Fibroblast of the conjunctiva (primary cell): ENCODE measurements at regions not wholly inside any gene's neighbourhood (a gene's known extent, or its start where the extent isn't known, plus 50 kb on each side); places are given as distances from the start of the nearest gene placed in this dataset.

Experiments
- DNase-seq: peaks from one replicate; pipeline ENCODE4 v3.0.0-alpha.2; 2010; ENCODE audit warnings: low read depth

DNA sequence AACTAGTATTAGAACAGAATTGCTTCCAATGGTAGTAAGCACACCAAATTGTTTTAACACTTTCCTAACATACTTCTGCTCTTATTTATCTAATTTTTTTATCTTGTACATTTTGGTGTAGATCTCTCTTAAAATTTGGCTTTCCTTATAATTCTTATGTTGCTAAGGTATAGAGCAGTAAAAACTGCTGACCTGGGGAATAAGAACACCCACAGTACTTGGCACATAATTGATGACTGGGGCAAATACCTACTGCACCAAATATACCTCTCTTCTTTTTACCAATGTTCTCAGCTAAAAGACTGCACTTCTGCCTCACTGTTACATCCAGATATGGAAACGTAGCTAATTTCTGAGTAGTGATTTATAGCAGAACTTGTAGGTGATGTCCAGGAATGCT lies 642.2 kb downstream of the LIG4 start:
- DNase-seq, result no peak

DNA sequence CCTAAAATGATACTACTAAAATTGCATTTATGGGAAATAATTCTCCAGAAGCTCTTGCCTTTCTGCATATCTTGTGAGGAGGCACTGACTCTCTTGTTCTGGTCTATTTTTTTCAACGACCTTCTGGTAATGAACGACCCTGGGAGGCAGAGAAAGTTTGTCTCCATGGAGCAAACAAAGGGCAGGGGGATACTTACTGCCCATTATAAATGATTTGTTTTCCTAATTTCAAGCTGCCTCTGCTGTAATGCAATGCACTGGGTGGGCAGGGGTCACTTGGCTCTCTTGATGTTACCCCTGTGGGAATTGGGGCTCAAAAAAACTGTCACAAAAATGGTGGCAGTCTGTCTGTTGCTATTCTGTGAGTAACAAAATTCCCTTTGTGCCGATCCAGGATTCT lies 643.2 kb downstream of the LIG4 start:
- DNase-seq, result no peak

DNA sequence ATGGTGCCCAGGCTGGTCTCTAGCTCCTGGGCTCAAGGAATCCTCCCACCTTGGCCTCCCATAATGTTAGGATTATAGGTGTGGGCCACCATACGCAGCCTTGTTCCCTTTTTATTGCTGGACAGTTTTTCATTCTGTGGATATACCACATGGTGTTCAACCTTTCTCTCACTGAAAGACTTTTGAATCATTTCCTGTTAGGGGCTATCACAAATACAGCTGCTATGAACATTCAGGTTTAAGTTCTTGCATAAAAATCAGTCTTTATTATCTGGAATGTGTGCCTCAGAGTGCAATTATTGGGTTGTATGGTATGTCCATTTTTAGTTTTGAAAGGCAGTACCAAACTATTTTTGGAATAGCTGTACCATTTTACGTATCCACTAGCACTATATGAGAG lies 647.2 kb downstream of the LIG4 start:
- DNase-seq, result no peak

DNA sequence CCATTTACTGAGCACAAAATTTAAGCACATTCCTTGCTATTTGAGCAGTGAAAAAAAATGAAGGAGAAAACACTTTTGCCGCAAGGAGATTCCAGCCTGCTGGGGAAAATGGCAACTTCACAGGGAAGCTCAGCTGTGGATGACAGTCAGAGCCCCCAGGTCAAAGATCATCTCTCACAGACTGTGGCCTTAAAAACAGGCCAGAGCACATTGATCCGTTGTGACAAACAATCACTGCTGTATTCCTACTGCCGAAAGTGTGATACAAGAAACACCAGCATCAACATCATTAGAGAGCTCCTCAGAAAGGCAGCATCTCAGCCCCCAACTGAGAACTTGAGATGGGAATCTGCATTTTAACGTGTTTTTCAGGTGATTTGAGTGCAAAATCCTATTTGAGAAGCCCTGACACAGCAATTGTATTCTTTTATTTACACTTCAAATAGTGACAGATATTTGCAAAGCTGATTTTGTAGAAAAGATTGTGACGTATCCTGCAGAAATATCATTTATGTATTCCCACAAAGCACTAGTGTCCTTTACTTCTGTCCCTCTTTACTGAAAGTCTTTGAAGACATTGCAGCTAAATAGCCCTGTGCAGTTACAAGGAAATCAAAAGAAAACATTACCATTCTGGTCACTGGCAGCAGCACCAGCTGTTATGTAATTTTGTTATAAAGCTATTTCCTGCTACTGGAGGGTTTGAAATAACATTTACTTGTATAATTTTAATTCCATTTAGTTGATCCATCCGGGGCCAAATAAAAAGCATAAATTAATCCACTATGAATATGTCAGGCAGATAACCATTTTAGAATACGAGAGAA lies 652.0 kb downstream of the LIG4 start:
- DNase-seq, result no peak

DNA sequence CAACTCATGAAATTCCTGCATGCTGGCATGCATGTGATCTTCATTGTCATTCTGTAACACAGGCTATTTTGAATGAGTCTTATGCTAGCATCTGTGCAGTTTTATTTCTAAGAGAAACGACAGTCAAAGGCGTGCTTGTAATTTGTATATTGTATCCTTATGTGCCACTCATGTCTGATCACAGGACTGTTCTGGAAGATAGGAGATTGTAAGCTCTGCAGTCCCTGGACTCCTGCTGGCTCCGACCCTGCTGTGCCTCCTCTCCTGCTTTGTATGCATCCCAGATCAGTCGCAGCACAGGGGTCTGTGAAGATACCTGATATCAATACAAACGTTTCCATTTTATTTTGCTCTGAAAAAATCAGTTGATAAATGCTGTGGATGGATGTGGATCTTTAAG lies 653.1 kb downstream of the LIG4 start:
- DNase-seq, result no peak

DNA sequence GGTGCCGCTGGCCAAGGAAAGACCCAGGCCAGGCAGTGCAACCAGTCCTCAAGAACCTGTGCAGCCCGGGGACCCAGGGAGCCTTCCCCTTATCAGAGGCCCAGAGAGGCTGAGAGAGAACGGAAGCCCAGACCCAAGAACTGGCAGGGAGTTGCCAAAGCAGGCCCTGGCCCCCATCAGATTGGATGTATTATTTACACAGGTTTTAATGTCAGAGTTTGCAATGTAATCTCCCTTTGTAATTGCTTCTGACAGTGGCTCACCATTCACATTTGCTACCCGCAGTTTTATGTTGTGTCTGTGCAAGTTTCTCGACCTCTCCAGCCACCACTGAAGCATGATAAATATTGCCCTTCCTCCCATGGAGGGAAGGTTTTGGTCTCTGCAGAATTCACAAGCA lies 660.9 kb downstream of the LIG4 start:
- DNase-seq, result no peak

DNA sequence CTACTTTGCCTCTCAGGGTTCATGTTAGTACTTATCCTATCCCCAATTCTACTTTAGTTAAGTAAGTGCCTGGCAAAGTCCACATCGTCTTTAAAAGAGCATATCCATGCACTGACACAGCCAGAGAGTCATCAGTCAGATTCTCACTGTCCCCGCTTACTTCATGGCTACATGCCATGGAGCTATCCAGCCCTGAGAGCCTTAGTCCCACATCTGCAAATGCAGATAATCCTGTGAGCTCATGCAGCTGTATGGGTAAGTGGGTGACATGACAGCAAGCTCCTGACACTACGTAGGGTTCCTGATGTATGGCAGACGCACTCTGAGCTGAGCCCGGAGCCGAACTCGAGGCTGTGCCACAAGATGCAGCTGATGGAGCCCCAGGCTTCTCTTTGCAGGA lies 661.5 kb downstream of the LIG4 start:
- no peak for DNase-seq

DNA sequence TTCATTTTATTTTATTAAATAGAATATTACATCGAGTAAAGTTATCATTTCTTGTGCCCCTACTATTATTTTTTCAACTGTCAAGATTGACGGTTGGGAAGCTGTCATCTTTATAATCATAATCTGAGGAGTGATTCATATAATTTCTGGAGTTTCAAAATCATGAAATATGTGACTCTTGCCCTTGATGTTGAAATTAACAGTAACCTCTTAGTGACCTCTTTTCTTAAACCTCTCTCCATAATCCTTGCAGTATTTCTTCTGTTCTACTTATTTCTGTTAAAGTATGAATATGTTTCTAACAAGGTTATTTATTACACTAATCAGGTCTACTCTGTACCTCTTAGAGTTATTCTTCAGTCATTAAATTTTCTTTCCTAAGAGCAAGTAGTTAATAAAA lies 663.8 kb downstream of the LIG4 start:
- DNase-seq, result no peak

DNA sequence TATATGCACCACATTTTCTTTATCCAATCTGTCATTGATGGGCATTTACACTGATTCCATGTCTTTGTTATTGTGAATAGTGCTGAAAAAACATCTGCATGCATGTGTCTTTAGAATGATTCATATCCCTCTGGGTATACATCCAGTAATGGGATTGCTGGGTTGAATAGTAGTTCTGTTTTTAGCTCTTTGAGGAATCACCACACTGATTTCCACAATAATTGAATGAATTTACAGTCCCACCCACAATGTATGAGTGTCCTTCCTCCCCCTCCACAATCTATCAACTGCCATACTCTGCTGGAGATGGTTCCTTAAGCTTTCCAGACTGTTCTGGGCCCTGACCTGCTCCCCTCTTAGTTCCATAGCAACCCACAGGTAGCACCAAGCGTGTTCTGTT lies 667.0 kb downstream of the LIG4 start:
- no peak for DNase-seq

DNA sequence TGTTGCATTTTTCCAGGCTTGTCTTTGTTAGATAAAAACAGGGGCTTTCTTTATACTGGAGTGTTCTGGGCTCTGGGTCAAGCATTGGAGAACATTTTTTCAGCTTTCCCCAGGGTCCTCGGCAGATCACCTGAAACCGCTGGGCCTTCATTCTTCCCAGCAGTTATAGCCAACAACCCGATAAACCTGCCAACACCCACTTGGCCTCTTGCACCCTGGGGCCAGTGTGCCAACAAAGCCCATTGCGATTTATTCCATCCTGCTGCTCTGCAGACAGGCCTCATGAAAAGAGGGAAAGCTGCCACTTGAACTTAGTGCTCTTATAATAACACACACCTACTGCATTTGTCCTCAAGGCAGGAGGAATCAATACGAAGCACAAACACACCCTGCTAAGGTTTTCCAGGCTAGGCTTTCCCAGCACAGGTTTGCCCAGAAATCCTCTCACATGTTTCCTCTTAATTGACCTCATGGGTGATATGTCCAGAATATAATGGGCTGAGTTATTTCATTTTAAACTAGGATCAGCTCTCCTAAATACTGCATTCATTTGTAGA lies 669.3 kb downstream of the LIG4 start:
- DNase-seq, result no peak

DNA sequence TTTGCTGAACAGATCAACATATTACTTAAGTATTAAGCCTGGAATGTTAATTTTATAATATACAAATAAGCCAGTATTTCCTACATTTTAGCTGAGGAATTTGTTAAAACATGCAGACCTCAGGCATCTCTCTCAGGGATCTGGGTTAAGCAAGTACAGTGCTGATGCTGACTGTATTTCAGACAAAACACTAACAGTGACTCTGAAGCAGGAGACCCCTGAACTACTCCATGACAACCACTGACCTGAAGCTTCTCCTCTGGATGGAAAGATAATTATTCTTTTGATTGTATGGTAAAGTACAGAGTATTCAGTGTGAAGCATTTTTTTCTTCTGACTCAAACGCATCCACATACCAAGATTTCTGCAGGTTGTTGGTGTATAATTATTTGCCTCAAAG lies 680.8 kb downstream of the LIG4 start:
- DNase-seq, result no peak

DNA sequence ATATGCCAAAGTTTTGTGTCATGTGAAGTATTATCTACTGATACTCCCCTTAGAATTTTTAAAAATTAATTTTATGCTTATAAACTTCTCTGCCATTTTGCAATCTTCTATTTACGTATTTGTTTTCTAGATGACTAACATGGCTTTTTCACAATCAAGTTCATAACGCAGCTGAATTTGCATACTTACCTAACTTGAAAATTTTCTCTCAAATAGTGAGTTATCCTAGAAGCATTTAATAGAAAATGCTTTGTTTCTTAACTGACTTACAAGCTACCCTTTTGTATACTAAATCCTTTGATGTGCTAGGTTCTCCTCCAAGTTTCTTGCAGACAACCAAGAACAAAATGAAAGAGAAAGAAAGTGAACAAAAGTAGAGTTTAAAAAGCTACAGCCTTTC lies 683.5 kb downstream of the LIG4 start:
- DNase-seq, result no peak

DNA sequence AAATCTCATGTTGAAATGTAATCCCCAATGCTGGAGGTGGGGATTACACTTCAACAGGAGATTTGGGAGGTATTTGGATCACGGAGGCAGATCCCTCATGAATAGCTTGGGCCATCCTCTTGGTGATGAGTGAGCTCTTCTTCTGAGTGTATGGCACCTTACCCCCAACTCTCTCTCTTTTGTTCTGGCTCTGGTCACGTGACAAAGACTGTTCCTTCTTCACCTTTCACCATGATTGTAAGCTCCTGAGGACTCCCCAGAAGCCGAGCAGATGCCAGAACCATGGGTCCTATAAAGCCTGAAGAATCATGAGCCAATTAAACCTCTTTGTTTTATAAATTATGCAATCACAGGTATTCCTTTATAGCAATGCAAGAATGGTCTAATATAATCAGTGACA lies 684.2 kb downstream of the LIG4 start:
- DNase-seq, result no peak

DNA sequence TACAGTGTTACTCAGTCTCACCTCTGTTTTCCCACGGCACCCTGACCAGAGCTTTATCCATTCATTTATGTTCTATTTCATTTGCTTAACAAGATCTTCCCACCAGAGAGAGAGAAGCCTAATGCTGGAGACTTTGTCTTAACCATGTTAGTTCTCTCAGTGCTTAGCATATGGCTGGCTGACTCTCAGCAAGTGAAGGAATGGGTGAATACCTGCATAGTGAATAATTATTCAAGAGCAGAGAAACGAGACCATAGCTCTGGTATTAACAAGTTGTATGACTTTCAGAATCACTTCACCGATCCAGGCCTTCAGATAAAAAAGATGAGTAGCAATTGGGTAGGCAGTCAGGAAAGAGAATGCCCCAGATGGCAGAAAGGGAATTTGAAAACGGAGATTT lies 686.3 kb downstream of the LIG4 start:
- DNase-seq, result no peak

DNA sequence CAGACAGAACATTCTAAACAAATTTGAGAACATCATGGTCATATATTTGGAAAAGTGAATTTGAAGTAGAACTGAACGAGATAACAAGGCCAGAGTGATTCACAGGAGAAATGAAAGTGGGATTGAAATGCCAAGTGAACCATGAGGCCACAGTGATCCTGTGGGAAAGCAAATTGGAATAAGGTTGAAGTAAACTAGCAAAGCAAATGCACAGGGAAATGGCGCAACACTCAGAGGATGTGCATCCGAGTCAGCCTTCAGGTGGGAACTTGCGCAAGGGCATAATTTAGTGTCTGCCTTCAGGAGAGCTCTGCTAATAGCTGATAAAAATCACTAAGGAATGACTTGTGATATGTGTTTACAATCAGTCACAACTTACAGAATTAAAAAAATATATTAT lies 696.6 kb downstream of the LIG4 start:
- no peak for DNase-seq

DNA sequence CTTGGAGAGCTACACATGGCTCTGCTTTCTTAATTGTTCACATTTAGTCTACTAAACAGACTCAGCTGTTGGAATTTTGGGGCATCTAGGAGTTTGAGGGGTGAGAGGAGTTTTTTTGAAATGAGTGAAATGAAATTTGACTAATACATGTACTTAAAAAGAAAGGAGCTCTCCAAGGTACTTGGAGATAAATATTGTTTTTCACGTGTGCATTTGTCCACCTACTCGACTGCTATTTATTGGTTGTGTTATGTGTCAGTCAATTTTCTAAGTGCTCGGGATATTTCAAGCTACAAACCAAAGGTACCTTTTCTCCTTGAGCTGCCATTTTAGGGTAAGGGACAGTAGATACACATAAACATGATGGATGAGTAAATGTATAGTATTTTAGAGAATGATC lies 697.0 kb downstream of the LIG4 start:
- DNase-seq, result no peak

DNA sequence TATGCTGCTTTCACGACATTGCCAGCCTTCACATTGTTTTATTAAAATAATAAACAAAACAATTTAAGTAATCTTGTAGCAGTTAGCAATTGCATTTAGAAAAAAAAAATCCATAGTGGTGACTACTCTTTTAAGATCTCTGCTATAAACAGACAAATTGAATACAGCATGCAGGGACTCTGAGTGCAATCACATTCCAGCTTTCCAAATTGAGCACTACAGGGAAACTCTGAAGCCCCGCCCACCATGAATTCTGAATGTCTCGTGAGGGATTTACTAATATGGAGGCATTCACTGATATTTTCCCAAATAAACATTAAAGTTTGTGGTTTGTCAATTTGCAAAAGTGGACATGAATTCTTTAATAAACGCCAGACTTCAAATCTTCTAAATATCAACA lies 698.8 kb downstream of the LIG4 start:
- no peak for DNase-seq

DNA sequence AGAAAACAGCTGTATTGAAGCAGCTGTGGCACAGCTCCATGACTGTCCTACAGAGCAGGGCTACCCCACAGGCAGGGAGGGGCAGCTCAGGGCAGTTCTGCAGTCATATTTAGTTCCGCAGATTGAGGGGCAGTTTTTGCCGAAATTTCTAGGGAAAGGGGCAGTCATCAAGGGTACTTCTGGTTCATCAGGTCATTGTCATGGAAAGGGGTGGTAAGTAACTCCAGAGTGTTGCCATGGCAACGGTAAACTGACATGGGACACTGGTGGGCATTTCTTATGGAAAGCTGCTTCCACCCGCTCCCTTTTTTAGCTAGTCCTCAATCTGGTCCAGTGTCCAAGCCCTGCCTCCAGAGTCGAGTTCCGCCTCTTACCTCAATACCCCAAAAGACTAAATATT lies 702.8 kb downstream of the LIG4 start:
- no peak for DNase-seq

DNA sequence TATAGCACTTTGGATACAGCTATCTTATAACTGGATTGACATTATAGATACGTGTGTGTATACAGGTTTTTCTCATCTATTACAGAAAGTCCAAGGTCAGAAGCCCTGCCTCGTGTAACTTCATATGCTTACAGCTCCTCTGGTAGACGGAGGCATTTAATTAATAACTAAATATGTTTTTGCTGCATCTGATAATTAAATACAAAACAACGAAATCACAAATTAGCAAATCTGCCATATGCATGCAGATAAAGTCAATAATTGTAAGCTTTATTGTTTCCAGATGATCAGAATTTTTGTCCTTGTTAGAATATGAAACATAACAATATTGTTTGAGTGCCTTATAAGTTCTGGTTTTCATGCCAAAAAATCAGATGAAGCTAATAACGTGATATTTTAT lies 717.7 kb downstream of the LIG4 start:
- DNase-seq, result no peak

DNA sequence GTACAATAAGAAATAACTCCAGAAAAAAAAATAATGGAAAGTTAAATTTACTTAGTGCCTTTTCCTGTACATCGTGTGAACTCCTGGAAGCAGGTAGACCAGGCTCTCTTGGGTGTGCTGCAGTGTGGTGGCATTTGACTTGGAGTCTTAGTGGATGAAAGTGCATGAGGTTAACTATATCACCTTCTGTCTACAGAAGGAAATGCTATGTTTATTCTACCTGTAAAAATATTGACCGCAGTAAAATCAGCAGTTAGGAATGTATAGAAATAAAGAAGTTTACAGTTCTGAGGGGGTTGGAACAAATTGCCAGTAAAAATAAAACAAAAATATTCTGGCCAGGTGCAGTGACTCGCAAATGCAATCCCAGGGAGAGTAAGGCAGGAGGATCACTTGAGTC lies 722.1 kb downstream of the LIG4 start:
- no peak for DNase-seq

DNA sequence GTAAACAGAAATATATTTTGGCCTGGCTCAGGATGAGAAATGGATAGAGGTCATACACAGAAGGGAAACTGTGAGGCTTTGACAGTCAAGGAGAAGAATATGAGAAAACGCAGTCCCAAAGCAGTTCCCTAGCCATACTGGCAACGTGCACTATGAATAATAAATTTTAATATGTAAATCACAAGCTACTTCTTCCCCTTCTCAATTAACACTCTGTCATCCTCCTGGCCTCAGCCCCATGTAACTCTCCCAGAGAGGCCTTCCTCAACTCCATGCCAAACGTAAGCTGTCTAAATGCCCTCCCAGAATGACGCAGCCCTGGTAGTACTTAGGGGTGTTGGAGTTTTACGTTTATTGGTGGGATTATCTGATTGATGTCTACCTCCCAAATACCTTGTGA lies 732.6 kb downstream of the LIG4 start:
- no peak for DNase-seq

DNA sequence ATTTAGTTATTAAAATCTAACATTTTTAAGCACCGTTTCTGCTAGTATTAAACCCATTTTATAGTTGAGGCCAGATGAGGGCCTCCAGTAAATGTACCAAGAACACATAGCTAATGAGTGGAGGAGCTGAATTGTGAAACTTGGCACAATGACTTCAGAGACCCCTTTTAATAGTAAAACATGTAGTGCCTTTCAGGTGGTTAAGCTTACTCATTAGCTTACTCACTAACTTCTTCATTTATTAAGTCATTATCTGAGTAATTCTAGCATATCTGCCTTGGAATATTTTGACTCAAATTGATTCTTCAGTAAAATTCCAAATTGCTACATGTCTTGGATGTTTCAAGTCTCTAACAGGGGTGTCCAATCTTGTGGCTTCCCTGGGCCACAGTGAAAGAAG lies 735.2 kb downstream of the LIG4 start:
- no peak for DNase-seq

DNA sequence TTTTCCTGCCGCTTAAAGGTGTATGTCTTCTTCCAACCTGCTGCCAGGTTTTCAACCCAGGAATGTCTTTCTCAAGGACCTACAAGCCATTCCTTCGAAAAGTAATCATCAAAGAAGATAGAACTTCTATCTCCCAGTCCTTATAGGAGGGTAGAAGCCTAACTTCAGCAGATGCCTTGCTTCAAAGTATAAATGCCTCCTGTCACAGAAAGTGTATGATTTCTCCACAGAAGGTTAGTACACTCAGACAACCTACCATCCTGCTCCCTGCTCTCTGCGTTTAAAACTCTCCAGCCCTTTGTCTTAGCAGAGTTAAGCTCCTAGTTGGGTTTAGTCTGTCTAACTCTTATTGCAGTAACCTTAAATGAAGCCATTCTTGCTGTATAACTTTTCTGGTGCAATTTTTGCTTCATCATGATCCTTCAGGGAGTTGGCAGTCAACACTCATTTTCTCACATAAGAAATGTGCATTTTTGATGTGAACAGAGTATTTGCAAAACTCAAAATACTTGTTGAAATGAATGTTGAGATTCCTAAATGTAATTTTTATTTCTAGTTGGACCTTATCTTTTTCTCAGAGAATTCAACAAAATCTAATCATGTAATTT lies 737.5 kb downstream of the LIG4 start:
- no peak for DNase-seq
